Colon (tissue), 2 donors: ENCODE measurements at regions not wholly inside any gene's neighbourhood (a gene's known extent, or its start where the extent isn't known, plus 50 kb on each side); places are given as distances from the start of the nearest gene placed in this dataset.
"Not testable (repeated sequence)": the region's sequence is repeated elsewhere in the genome, so short reads cannot be mapped to it uniquely, and the experiment has no call there.

Experiments
- FAIRE-seq: peaks from 2 replicates; lab custom pipeline; 2012; peaks lifted over from hg19 to GRCh38; lab: Jason Lieb, UNC
- donor health status: control.
- donor health status: control.

DNA sequence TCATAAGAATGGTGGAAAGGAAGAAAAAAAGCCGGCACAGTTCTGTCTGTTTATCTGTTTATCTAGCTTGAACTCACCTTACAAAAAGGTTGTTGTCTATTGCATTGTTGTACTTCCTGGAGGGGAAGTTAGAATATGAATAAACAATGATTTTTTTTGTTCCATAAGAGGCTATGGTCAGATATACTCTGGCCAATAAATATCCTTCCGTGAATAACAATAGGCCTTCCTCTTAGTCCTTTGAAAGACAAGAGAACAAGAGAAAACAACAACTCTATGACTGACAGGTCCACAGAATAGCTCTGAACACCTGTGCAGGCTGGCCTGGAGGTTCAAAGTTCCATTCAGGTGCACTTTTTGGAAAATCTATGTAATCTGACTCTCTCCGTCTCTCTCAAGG lies 192.8 kb upstream of the KRR1 start:
- no peak for FAIRE-seq

DNA sequence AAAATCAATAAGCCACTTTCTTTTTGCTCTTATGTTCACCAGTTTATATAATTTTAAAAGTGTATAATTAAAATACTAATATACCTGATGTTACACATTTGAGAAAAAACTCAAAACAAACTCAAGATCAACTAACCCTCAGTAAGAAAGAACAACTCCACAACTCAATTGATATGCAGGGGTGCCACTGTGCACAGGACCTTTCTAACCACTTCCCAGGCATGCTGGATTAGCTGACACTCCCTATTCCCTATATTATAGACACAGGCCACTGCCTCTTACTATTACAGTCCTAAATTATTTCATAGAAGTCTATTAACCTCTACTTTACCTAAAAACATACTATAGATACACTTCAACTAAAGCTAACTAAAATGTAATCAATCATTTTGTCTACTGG lies 191.7 kb upstream of the KRR1 start:
- FAIRE-seq, result no peak

DNA sequence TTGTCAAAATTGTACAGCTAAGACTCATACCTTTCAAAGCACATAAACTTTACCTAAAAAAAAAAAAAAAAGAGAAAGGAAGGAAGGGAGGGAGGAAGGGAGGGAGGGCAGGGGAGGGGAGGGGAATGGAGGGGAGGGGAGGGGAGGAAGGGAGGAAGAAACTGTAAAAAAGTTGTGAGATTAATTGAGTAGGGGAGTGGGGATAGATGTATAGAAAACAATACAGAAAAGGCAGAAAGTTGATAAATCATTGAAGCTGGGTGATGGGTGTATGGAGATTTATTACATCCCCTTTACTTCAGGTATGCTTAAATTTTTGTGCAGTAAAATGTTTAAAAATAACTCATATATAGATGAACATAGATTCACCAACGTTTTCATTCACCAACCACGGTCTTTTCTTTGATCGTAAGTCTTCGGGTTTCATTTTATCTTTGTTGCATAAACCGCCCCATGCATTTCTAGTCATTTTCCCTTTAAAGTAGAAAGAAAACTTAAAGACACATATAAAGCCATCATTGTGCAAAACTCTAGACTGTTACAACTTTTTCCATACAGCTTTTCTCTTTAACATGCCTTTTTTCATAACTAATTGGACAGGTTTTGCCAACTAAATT lies 191.2 kb upstream of the KRR1 start:
- no peak for FAIRE-seq

DNA sequence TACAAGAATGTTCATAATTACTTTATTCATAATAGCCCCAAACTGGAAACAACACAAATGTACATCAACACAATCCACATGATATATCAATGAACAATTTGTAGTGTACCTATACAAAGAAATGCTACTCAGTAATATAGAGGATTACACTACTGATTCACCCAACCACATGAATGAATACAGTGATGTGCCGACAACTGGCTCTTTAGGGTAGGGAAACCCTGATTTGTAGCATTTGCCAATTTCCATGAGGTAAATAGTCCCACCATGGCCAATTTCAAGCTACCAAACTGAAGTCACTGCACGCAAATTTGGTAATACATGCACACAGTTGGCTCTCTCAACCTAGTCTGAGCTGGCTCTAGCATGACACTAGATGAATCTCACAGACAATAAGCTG lies 190.4 kb upstream of the KRR1 start:
- no peak for FAIRE-seq

DNA sequence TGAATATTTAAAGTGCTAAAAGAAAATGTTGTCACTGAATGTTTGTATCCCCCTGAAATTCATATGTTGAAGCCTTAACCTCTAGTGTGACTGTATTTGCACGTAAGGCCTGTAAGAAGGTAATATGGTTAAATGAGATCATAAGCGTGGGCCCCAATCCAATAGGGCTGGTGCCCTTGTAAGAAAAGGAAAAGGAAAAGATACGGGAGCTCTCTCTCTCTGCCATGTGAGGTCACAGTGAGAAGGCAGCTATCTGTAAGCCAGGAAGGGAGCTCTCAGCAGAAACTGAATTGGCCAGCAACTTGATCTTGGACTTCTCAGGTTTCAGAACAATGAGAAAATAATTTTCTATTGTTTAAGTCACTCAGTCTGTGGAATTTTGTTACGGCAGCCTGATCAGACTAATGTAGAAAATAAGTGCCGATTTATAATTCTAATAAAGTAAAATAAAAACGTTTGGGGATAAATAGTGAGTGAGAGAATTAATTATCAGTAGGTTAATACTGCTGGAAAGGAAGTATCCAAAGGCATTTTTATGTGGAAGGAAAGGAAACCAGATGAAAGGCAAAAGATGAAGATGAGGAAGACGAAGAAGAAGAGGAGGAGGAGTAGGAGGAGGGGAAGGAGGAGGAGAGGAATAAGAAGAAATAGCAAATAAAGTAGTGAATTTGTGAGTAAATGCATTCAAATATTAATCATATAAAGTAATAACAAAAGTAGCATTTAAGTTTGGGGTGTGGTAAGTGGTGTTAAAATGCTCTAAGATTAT lies 188.5 kb upstream of the KRR1 start:
- FAIRE-seq, result no peak

DNA sequence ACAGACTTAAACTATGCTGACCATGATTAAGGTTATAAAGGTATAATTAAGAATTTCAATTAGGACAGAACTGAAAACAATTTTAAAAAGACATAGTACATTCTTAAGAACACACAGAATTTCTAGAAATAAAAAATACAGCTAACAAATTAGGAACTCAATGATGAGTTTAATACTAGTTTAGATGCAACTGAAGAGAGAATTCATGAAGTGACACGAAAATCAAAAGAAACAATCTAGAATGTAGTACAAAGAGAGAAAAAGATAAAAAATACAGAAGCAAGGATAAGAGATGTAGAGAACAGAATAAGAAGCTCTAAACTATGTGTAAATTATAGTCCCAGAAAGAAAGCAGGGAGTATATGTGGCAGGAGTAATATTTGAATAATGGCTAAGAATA lies 187.8 kb upstream of the KRR1 start:
- FAIRE-seq, result no peak

DNA sequence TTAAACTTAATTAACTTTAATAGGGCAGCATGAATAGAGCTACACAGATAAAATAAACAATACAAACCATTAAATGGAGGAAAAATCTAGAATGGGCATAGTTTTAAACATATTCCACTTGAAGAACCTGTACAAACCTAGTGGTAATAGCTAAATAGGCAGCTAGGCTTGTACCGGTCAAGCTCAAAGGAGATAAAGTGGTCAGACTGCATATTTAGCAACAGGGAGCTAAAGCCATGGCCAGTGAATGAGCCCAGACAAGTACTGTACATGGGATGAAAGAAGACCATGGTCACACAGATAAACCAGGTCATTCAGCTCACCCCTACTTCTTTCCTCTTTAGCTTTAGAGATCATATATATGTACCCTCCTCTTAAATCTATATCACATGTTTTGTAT lies 186.6 kb upstream of the KRR1 start:
- FAIRE-seq, result no peak

DNA sequence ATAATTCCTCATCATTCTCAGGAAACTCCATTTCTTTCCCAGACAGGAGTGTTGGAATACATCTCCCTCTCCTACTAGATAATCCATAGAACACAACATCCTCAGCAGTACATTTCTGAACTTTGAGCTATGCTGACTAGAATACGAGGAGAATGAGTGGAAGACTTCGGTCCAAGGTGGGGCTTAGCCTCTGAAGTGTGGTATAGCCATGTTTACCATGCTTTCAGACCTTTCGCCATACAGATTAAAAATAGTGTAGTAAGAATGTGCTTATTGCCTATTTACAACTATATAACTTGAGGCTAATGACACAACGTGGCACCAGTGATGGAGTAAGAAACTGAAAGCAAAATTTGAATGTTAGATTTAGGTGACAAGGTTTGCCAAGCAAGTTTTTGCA lies 184.5 kb upstream of the KRR1 start:
- no peak for FAIRE-seq

DNA sequence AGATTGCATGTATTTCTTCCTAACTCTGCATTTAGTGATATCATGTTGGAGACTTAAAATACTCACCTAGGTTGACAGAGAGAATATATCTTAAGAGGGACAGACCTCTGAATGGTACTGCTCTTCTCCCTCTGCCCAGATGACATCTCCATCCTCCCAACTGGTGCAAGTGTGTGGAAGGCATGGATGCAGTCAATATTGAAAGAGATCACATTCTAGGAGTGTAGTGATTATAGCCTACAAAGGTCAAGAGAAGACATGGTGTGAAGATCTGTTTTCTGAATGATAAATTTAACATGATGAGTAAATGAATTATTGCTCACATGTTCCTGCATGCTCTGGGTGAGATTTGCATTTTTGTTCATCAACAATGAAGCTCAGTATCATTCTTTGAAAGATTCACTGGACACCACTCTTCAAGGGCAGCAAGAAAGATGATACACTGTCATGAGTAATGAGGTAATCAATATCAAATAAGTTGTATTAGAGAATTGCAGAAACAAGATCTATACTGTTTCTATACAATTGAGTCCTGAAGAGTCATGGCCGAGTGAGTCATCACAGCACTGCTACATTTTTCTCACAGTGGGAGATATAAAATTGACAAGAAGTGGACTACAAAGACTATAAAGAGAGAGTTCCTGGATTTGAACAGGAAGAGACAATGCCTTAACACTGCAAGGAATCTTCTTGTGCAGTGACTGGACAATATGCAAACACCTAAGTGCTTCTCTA lies 183.3 kb upstream of the KRR1 start:
- FAIRE-seq, result no peak

DNA sequence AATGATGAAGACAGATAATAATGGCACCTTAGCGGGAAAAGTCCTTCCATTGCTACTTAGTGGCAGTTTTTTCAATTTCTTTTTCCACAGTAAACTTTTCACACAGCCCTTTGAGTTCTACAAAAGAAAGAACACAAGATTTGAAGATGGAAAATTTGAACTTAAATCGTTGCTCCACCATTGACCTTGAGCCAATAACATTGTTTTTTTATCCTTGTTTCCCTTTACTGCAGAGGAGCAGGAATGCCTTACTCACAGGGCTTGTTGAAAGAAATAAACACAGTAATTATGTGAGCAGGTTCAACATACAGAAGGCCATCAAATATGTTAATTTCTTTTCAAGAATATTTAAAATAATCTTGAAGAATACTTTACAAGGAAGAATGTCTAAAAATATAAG lies 181.5 kb upstream of the KRR1 start:
- no peak for FAIRE-seq

DNA sequence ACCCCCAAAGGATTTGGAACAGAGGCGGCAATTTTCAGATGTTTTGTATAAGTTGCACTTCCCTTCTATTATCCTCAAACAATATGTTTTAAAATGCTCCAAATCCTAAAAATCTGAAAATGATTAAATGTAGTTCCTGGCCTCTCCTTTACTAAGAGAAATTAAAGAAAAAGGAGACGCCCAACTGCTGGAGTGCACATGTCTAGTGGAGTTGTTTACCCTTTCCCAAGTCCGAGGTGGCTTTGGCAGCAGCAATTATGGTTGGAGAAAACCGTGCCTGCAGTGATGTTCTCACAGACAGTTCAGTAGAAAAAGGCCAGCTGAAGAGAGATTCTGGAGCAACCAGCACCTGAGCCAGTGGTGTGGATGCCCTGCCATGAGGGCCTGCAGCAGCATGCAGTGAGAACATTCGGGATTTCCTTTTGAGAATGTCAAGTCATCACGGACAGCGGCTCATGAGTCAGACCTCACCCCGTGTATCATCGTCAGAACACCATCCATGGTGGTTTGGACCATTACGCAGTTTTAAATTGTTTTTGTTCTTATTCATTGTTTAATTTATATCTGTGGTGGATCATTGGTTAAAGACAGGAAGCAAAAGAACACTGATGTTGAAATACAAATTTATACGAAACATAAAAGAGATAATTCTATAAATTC lies 179.0 kb upstream of the KRR1 start:
- FAIRE-seq, result no peak

DNA sequence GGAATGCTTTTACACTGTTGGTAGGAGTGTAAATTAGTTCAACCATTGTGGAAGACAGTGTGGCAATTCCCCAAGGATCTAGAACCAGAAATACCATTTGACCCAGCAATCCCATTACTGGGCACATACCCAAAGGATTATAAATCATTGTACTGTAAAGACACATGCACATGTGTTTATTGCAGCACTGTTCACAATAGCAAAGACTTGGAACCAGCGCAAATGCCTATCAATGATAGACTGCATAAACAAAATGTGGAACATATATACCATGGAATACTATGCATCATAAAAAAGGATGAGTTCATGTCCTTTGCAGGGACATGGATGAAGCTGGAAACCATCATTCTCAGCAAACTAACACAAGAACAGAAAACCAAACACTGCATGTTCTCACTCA lies 174.8 kb upstream of the KRR1 start:
- not testable (repeated sequence) for FAIRE-seq

DNA sequence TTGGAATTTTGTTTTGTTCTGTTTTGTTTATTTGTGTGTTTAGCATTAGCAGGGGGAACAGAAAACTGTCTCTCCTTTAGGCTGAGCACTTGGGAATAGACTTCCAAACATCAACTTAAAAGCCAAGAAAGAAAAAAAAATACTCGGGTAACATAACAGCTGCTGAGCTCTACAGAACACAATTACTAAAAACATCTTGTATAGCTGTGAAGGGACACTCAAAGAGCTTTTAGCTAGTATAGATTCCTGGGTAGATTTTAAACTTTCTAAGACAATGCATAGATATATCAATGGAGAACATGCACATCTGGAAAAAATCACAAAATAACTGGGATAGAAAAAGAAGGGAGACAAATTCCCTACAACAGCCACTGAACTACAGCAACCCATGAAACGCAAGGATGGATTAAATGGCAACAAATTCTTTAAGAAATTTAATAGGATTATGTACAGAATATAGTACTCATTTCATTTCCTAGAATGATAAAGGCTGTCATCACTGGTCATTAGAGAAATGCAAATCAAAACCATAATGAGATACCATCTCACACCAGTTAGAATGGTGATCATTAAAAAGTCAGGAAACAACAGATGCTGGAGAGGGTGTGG lies 174.3 kb upstream of the KRR1 start:
- no peak for FAIRE-seq

DNA sequence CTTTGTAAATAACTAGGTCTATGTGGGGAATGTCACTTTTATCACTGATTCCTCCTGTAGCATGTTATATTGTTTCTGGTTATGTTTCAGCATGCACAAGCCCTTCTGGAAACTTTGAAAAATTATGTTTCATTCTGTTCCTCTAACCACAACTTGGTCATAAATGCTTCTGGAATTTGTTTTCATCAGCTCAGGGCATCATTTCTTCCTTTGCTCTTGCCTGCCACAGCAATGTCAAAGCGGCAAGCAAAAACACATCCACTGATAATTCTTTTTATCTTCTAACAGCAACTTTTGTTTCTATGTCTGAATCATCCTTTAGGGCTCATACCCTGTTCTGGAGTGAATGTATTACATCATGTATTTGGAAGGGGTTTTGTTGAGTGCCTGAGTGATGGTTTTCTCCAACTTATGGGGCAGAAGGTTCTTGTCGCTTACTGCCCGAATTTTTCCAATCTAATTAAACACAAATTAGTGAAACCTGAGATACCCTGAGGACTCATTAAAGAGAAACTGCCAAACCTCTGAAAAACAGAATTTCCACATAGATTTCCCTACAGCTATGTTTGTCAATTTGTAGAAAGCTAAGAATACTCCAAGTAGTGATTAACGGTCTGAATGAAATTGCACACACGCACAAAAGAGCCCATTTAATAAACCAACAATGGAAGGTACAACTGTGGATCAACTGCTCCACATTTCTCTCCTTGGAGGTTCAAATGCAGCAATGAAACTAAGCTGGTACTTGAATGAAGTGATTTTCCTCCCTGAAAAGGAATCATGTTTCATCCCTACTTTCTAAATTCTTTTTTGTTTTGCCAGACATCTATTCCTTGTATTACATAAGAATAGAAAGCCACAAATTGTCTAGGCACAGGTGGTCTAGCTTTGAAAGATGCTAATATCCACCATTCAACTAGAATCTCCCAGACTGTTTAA lies 173.5 kb upstream of the KRR1 start:
- no peak for FAIRE-seq

DNA sequence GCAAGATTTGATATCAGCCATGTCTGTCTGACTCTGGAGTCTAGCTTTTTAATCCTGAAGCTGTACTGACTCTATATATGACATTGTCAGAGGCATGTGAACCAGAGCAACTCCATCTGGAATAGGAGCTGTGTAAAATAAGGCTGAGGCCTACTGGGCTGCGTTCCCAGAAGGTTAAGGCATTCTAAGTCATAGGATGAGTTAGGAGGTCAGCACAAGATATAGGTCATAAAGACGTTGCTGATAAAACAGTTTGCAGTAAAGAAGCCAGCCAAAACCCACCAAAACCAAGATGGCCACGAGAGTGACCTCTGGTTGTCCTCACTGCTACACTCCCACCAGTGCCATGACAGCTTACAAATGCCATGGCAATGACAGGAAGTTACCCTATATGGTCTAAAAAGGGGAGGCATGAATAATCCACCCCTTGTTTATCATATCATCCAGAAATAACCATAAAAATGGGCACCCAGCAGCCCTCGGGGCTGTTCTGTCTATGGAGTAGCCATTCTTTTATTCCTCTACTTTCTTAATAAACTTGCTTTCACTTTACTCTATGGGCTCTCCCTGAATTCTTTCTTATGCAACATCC lies 172.7 kb upstream of the KRR1 start:
- not testable (repeated sequence) for FAIRE-seq

DNA sequence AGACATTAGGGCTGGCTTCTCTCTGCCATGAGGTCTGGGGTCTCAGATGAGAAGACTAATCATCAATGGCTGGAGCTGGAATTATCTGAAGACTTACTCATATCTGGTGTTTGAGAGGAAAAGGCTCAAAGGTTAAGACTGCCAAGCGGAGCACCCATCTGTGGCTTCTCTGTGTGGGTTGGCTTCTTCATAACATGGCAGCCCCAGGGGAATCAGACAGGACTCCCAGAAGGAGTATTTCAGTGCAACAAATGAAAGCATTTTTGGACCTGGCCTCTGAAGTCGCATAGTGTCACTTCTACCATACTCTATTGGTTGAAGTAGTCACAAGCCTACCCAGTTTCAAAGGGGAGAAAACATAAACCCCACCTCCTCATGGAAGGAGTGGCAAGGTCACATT lies 171.8 kb upstream of the KRR1 start:
- no peak for FAIRE-seq

DNA sequence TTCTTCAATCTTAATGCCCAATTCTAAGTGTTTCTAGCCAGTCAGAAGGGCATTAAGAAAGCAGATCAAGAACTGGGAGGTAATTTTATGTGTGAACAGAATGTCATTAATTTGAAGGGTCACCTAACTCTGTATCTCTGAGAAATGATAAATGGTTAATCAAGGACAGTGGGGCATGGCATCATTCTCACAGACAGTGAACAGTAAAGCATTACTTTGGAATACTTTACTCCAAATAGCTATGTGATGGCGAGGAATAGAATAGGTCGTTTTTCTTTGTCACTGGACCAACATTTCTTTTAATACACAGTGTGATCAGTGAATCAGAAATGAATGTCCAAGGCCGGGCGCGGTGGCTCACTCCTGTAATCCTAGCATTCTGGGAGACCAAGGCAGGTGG lies 166.1 kb upstream of the KRR1 start:
- no peak for FAIRE-seq

DNA sequence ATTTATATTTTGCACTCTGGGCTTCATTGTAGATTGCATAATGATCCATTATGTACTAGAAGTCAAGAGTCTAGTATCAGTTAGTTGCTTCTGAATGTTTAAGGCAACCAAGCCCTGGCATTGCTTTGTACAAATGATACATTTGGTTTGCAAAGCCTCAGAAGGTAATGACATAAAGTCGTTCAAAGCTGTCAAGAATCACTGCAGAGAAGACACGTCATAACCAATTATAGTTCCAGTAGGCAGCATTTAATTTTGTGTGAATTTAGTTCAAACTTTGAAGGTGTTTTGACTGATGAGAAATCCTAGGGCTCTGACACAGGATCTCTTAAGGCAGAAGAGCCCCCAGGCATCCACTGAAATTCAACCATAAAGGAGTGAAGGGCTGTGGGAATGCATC lies 163.0 kb upstream of the KRR1 start:
- no peak for FAIRE-seq

DNA sequence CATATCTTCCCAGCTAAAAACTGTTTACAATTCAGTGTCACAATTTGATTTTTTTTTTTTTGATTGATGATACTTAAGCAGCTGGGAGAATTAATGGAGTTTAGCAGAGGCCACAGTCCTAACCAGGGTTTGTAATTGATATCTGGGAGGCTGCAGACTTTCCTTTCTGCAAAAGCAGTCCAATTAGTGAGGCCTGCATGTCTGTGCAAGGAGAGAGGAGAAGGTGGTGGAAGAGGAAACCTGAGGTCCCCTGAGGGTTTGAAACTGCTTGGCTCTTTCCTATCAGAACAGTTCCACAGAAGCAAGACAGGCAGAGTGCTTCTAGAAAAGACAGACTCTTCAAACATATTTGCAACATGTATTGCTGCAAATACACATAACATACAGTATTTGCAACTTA lies 160.8 kb upstream of the KRR1 start:
- FAIRE-seq, result no peak

DNA sequence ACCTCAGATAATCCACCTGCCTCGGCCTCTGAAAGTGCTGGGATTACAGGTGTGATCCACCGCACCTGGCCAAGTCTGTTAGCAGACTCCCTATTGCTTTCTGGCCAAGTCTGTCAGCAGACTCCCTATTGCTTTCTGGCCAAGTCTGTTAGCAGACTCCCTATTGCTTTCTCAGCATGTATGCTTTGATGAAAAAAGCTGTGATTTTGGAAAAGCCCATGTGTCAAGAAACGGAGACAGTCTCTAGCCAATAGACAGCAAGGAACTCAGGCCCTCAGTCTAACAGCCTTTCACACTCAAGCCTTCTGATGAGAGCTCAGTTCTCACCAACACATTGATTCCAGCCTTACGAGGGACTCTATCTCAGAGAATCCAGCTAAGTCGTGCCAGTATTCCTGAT lies 158.8 kb upstream of the KRR1 start:
- FAIRE-seq, result no peak

DNA sequence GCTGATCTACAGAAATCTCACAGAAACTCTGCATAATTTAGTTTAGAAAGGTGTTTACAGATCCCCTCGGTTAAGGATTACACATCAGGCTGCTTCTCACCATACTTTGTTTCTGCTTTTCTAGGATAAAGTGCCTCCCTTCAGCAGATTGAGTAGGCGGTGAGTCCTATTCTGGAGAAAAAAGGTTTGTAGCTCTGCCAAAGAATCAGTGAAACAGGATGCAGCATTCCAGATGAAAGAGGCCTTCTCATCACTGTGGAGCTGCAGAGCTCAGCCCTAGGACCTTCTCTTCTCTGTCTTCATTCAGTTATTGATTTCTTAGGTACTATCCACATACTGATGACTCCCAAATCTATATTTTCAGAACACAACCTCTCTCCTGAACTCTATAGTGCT lies 155.5 kb upstream of the KRR1 start:
- no peak for FAIRE-seq
